ENCODE measurements at regions not wholly inside any gene's neighbourhood (a gene's known extent, or its start where the extent isn't known, plus 50 kb on each side); places are given as distances from the start of the nearest gene placed in this dataset.

DNA sequence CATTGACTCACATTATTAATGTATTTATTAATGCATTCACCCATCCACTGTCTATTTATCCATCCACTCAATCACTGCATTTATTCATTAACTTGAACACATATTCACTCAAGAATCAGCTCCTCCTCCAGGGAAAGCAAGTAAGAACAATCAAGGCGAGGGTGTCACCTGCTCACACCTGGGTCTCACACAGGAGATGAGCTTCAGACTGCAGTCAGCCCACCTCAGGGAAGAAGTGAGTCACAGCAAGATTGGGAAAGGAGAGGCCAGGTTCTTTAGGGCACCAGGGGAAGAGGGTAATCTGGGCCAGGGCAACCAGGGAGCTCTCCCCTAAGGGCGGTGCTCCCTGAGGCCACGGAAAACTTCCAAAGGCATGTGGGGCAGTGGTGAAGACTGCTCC lies 367.3 kb downstream of the BCL11B start:
- TF ChIP-seq, protein P1, sequence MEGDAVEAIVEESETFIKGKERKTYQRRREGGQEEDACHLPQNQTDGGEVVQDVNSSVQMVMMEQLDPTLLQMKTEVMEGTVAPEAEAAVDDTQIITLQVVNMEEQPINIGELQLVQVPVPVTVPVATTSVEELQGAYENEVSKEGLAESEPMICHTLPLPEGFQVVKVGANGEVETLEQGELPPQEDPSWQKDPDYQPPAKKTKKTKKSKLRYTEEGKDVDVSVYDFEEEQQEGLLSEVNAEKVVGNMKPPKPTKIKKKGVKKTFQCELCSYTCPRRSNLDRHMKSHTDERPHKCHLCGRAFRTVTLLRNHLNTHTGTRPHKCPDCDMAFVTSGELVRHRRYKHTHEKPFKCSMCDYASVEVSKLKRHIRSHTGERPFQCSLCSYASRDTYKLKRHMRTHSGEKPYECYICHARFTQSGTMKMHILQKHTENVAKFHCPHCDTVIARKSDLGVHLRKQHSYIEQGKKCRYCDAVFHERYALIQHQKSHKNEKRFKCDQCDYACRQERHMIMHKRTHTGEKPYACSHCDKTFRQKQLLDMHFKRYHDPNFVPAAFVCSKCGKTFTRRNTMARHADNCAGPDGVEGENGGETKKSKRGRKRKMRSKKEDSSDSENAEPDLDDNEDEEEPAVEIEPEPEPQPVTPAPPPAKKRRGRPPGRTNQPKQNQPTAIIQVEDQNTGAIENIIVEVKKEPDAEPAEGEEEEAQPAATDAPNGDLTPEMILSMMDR (conservative IDR thresholded peaks at IDR 0.05; ENCODE audit: control insufficient read depth, insufficient read depth, low read depth, low read length), result no peak
- no peak for DNase-seq (ENCODE audit: low read depth)
- no peak overlapping the region for H3K4me3 ChIP-seq (ENCODE audit: control insufficient read depth, low read depth, low read length)

- DNase-seq (ENCODE audit: low read depth), result peak; percentile 12
- TF ChIP-seq, protein P1 (conservative IDR thresholded peaks at IDR 0.05; ENCODE audit: control insufficient read depth, insufficient read depth, low read depth, low read length), result no peak
- no peak overlapping the region for H3K4me3 ChIP-seq (ENCODE audit: control insufficient read depth, low read depth, low read length)
Observed at GRCh38 chr14:98906123-98906995, 365.6 kb downstream of the BCL11B start.

- DNase-seq (ENCODE audit: low read depth), result no peak
- no peak overlapping the region for H3K4me3 ChIP-seq (ENCODE audit: control insufficient read depth, low read depth, low read length)
- TF ChIP-seq, protein P1 (conservative IDR thresholded peaks at IDR 0.05; ENCODE audit: control insufficient read depth, insufficient read depth, low read depth, low read length), result no peak
Observed at GRCh38 chr14:98907271-98907670, 364.7 kb downstream of the BCL11B start.

- DNase-seq (ENCODE audit: low read depth), result no peak
- H3K4me3 ChIP-seq (ENCODE audit: control insufficient read depth, low read depth, low read length), result no peak overlapping the region
- TF ChIP-seq, protein P1 (conservative IDR thresholded peaks at IDR 0.05; ENCODE audit: control insufficient read depth, insufficient read depth, low read depth, low read length), result no peak
Observed at GRCh38 chr14:98908050-98908449, 363.9 kb downstream of the BCL11B start.

GRCh38 chr14:98909251-98909944 lies 362.6 kb downstream of the BCL11B start:
- DNase-seq (ENCODE audit: low read depth), result peak; percentile 60
- TF ChIP-seq, protein P1 (conservative IDR thresholded peaks at IDR 0.05; ENCODE audit: control insufficient read depth, insufficient read depth, low read depth, low read length), result no peak
- no peak overlapping the region for H3K4me3 ChIP-seq (ENCODE audit: control insufficient read depth, low read depth, low read length)

DNA sequence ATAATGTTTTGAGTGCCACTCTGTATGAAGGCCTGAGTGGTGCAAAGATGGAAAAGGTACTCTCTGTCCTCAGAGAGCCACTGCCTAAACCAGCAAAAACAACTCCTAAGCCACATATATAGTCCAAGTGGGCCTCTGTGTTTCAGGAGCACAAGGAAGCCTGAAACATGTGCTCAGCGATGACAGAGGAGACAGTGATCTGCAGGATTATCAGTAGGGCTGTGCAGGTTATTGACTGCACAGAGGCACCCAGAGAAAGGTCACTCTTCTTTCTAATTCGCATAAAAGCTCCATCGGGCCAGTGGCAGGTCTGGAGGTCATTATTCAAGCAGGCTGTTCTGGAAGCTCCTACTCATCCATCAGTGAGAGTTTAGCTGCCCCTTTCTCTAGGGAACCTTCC lies 361.9 kb downstream of the BCL11B start:
- TF ChIP-seq, protein P1 (conservative IDR thresholded peaks at IDR 0.05; ENCODE audit: control insufficient read depth, insufficient read depth, low read depth, low read length), result no peak
- DNase-seq (ENCODE audit: low read depth), result no peak

More for the DNA sequence above, 361.9 kb downstream of the BCL11B start:
- no peak overlapping the region for H3K4me3 ChIP-seq (ENCODE audit: control insufficient read depth, low read depth, low read length)

Data from fibroblast of mammary gland (primary cell).